Left hindlimb (tissue), 1 donor: ENCODE measurements at regions not wholly inside any gene's neighbourhood (a gene's known extent, or its start where the extent isn't known, plus 50 kb on each side); places are given as distances from the start of the nearest gene placed in this dataset.

Source experiments
- DNase-seq: peaks from one replicate; pipeline ENCODE4 v3.0.0-alpha.2; 2018

DNA sequence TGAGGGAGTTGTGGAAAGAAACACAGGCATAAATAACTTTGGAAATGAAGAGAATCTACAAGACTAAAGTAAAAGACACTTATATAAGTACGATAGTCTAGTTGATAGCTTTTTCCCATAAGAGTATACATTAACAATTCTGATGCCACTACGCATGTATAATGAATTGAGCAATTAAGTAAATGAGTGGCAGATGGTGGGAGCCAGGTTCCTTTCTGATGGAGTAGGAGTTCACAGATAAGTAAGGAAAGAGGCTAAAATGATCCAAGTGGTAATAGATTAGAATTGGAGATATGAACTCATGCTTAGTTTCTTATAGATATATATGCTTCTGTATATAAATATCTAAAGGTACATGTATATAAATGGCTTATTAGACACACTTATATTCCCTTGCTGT, 368.3 kb downstream of the FAM181B start:
- DNase-seq: no peak

DNA sequence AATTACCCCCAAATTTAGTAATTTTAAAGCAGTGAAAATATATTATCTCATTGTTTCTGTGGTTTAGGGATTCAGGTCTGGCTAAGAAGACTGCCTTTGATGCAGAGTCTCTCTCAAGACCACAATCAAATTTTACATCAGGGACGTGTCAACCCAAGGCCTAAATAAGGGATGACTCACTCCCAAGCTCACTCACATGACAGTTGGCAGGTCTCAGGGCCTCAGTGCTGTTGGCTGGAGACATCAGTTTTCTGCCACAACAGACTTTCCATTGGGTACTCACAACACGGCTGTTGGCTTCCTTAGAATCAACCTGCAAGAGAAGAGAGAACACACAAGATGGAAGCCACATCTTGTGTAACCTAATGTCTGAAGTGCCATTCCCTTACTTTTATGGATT, 377.3 kb downstream of the FAM181B start:
- no peak for DNase-seq

DNA sequence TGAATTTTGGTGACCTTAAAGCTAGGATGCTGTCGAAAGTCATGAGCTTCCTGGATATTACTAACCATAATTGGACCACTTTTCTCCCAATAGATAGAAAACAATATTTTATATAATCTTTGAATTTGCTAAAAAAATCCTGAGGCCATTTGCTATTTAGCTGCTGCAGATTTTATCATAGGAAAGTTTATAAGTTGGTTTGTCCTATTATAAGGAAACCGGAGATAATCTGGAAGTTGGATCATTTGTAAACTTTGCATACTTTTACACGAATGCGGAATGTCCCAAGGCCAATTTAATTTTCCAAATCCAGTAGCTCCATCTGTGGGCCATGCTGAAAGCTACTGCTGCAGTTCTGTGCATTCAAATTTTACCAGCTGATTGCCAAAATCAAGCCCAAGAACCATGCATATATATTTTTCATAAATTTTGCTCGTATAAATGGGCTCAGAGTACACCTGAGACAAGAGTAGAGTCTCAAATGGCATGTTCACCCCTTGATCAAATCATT, 378.3 kb downstream of the FAM181B start:
- no peak for DNase-seq

DNA sequence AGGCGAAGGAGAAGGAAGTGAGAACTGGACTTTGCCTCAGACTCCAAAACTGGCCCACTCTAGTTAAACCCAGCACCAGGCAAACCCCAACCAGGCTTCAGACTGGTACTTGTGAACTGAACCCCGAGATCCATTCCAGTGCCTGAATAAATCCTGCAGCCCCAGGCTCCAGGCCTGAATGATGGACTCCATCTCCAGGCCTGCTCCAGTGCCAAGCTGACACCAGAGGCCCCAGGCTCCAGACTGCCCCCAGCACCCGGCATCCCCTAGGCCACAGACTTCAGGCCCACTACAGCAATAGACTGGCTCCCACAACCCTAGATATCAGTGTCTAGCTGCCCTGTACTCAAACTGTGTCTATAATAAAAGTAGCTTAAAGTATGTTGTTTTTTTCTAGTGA, 406.8 kb downstream of the FAM181B start:
- no peak for DNase-seq

DNA sequence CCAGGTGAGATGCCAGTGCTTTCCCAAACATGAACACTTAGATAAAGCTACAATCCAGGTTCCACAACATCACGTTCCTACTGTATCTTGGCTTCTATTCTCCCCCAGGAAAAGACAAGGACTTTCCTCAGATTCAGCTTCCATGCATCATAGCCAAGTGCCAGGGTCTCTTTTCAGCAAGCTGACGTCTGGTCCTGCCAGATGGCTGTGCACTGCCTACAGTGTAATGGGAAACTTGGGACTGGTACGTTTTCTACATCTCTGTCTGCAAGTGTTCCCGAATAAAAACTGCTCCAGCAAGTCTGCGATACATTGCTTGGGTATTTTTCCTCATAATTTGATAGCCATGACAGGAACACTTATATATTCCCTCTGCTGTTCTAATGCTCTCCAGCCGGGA, 412.5 kb downstream of the FAM181B start:
- no peak for DNase-seq

DNA sequence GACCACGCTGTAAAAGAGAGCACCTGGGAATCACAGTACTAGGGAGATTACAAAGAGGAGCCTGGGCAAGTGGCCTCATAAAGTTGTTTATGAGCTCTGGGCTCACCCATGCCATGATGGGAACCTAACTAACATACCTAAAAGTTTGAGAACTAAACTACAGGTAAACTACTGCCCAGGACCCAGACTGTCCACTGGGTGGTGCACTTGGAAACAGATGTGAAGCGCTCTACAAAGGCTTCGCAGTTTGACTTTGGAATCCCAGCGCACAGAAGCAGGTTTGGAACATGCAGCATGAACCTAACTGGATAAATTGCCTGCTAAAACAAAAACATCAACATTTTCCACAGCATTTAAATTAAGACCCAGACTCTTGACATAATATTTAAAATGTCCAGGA, 418.6 kb downstream of the FAM181B start:
- DNase-seq: no peak

DNA sequence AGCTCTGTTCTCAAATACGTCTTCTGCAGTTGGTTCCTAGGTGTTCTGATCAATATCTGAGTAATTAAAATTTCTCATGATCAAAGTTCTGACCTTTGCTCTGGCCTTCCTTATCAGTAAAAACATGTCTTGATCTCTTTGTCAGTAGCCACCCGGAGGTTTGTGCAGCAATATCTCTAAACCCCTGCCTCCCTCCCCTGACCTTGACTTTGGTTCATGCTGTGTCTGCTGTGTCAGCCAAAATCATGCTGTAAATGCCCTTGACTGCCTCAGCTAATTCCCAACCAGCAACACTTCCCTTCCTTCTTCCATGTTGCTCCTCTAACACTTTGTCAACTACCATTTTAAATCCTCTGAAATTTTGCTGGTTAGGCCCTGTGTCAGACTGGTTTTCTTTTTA, 424.7 kb downstream of the FAM181B start:
- DNase-seq: no peak

DNA sequence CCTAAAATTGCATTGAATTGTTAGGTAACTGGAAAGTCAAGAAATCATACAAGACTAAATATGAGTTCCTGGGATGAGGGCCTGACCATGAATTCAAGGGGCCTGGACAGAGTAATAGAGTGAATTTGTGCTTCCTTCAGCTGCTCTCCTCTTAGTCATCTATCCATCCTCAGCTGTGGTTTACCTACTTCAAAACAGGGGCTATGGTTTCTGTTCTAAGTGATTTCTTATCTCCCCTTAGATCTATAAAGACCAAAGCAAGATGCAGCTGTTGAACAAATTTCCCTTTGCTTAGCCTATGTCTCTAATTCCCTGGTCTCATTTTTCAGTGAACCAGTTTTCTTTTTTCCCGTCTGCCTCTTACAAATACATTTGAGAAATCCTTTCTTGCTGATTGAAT, 428.5 kb downstream of the FAM181B start:
- DNase-seq: no peak

DNA sequence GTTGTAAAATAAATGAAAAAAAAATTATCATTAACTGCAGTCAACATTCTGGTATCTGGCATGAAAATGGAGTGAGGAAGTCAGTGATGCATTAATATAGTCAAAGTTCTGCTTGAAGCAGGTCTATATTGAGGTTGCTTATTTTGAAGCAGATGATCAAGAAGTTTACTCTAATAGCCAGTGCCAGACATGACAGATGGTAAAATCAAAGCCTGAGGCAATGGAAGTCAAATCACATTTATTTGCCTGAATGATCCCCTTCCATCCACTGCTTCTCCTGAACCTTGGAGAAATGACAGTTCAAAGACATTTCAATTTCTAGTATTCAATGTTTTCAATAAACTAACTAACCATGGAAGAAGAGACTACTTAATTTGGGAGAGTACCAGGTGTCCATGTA, 430.0 kb downstream of the FAM181B start:
- no peak for DNase-seq

DNA sequence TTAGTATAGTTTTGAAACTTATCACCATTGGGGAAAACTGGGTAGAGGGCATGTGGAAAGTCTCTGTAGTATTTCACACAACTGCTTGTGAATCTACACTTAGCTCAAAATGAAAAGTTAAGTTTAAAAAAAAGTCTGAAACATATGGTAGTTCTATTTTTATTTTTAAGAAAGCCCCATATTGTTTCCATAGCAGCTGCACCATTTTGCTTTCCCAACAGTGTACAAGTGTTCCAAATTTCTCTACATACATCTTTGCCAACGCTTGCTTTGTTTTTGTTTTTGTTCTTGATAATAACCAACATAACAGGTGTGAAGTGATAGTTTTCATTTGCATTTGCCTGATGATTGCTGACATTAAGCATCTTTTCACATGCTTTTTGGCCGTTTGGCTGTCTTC, 445.2 kb downstream of the FAM181B start:
- no peak for DNase-seq

DNA sequence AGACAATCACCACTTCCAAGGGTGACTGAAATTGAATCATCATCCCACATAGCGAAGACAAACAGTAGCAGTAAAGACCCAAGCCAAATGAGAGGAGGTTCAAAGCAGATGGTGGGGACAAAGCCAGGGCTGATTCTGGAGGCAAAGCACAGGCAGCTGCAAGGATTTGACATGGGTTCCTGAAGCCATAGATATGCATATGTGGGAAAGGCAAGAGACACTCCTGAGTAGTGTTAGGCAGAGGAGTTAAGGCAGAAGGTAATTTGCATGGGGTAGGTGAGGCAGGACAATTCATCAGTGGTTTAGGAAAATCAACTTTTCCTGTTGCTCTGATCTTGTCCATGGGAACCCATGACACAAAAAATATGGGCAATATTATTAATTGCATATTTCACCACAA, 462.8 kb downstream of the FAM181B start:
- no peak for DNase-seq

DNA sequence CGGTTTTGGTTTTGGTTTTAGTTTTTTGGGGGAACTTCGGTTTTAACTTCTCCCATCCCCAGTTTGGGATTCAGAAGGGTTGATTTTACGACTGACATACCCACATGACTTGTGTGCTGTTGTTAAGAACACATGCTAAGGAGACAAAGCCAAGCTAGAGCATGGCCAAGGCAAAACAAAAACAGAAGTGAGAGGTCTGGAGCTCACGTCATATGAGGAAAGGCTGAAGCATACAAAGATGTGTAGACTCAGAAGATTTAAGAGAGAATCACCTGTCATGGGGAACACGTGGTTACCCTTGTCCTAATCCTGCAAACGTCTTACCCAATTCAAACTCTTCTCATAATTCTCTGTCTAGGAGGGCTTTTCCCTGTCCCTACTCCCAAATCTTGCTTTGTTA, 465.0 kb downstream of the FAM181B start:
- no peak for DNase-seq

DNA sequence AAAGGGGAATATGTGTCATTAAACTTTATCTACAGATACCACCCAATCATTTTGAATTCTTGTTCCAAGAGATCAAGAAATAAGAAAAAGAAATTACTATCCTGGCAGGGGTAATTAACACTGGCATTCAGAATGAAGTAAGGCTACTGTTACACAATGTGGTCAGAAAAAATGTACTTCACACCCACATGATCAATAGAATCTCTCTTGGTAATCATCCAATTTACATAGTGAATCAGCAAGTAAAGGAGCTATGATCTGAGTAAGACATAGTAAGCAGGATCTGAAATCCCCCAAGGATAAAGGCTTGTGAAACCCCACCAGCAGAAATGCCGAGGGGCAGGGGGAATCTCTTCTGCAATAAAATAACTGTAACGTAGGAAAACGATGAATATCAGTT, 466.5 kb downstream of the FAM181B start:
- no peak for DNase-seq

DNA sequence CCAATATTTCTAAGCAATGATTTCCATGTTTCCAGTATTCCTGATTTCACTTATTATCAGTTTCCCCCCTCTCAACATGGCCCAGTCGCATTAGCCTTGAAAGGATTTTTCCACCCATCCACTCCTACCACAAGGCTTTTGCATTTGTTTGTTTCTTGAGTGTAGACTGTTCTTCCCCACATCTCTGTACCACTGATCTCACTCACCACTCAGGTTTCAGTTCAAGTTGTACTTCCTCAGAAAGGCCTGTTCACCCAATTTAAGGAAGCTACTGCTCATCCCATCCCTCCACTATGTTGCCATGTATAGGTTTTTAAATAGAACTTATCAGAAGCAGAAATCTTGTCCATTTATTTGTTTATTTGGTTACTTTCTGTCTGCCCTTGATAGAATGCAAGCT, 472.3 kb downstream of the FAM181B start:
- DNase-seq: no peak

DNA sequence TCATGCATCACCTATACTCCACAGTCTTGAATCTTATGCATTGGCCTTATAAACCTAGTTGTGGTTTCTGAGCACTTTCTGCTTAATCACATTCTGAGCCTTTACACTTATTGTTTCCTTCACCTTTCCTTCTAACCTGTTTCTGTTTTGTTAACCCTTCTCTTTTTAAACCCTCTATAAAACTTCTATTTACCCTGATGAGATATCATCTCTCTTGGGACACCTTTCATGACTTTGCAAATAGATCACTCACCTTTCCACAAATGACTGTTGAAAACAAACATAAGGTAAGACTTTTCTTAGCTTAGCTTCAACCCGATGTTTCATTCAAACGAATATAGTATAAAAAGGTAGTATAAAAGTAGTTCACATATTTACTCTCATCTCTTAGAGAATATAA, 483.6 kb downstream of the FAM181B start:
- DNase-seq: no peak

DNA sequence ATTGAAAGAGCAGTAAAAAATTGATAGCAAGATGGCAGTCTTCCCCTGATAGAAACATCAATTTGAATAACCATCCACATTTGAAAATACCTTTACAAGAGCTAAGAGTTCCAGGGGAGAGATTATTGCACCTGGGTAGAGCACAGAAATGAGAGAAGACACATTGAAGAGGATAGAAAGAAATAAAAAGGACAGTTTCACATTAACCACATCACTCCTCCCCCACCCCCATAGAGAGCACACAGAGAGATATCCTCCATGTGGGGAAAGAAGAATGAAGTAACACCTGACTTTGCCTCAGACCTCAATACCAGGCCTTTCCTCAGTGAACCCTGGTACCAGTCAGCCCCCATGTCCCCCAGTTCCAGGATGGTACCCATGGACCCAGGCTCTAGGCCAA, 486.7 kb downstream of the FAM181B start:
- DNase-seq: no peak

DNA sequence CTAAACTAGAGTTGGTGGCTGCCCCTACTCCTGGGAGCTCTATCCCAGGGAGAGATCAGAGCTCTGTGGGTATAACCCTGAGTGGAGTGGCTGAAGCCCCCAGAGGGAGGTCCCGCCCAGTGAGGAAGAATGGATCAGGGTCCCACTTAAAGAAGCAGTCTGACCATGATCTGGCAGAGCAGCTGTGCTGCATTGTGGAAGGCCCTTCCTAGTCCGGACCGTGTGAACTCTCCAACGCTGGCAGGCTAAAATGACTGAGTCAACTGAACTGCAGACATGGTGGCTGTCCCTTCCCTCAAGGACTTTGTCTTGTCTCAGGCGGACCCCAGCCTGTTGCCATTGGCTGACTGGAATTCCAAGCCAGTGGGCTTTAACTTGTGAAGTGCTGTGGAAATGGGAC, 494.2 kb downstream of the FAM181B start:
- no peak for DNase-seq

DNA sequence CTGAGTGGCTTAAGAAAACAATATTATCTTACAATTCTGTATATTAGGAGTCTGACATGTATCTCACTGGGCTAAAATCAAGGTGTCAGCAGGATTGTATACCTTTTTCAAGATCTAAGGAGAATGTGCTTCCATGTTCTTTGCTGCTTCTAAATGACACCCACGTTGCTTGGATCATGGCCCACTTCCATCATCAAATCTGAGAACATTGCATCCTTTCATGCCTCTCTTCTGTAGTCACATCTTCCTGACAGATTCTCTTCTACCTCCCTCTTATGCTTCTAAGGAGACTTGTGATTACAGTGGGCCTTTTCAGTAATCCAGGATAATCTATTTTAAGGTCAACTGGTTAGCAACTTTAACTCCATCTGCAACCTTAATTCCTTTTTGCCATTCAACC, 499.4 kb downstream of the FAM181B start:
- DNase-seq: no peak

DNA sequence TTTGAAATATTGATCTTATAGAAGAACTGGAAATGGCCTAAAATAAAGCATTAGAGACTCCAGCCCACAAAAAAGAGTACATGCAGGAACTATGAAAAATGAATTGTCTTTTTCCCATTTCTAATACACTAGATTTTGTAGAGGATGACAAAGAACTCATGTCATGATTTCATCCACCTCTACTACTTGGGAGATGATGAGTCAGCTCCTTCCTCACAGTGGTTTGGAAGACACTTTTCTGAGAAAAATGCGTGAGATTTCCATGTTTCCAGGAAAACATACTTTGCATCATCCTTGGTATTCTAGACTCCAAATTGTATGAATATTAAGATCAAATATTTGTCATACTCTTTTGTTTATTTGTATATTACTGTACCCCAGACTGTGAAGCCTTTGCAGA, 500.5 kb downstream of the FAM181B start:
- DNase-seq: no peak

DNA sequence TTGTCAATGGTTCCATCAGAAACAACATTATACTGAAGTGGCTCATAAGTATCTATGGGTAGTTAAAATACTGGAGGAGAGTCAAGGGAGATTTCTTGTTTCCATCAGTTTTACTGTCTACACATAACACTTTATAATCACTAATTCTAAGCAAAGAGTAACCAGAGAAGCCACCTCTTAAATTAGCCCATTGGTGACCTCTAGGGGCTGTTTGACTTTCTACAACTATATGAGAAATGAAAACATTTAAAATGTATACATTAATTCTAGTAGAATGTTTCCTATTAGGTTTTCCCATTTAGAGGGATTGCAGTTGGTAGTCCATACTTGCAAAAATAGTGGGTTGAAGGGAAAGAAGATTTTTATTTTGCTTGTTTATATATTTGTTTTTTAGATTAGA, 504.3 kb downstream of the FAM181B start:
- no peak for DNase-seq

DNA sequence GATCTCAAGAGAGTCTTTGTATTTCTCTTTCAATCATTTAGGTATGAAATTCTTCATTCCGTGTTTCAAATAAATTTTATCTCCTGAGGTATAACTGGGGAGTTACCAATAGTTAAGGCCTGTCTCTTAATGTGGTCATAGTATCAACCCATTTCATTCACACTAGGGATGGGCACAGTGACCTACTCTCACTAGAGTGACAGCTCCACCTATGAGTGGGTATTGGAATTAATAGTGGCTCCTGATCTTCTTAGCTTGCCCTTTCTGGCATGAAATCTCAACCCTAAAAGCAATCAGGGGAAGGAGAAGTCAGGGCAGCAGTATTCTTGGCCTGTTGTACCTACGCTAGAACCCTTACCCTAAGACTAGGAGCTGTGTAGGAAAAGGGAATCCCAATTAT, 507.7 kb downstream of the FAM181B start:
- DNase-seq: no peak

DNA sequence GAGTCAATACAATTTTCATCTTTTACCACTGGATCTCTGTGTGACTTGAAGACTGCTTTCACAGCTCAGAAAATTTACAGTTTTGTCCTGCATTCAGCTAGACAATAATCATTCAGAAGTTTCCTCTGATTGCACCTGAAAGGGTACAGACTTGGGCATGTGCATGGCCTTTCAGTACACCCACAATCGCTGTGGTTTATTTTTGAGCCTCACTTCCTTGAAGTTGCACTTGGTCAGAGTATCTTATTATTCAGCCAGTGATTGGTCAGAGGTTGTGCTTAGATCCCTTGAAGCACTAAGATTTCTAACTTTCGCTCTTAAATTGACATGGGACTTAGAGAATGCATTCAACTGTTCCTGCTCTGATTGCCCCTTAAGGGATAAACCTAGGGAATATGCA, 508.2 kb downstream of the FAM181B start:
- DNase-seq: no peak

DNA sequence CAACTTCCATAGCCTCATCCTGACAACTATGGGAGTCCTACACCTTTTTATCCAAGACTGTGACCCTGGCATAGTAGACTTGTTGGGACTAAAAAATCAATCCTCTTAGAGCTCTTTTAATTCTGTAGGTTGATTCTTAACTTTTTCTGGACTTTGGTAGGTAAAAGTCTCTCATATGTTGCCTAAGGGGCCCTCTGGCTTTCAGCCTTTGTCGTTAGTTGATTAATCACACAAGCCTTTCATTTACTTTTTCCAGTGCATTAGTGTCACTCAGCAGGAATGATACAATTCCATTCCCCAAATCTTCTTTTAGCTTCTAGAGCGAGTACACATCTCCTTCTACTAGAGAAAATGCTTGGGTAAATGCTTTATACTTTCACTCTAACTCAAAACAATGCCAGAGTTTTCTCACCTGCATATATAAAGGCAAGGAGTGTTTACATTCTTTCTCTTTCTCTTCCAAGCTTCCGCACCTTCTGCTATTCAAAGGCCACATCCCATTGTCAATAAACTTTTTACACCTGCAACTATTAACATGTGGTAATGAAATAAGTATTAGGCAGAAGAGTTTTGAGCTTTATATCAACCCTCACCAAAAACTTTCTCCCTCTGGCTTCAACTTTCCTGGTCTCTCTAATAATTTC, 516.6 kb downstream of the FAM181B start:
- DNase-seq: no peak

DNA sequence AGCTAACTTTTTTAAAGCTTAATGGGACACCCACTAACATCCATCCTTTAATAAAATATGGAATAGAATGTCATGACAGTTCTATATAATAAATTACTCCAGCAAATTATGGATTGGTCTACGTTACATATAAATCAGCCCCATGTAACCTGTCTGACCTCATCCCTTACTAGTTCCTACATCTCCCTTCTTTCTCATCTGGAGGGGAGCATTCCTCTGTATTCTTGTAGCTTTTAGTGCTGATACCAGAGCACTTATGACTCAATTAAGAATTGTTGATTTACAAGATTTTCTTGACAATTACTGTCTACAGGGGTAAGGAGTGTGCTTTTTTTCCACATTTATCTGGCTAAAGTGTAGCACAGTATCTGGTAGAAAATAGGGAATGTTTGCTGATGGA, 523.7 kb downstream of the FAM181B start:
- DNase-seq: no peak

DNA sequence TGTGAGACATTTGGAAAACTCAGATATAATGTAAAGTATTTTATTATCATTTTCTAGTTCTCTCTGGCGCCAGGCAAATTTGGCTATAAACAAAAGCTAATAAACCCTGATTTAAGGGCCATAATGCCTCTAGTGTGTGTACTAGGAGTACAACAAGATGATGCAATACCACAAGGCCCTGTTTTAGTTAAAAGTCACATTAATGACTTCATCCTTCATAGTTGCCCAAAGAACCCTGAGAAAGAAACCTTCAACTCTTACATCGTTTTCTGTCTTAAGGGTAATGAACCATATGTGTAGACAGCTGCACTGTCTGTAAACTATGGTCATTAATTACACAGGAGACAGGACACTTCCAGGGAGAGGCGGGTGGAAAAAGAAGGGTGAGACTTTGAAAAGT, 538.4 kb downstream of the FAM181B start:
- no peak for DNase-seq

DNA sequence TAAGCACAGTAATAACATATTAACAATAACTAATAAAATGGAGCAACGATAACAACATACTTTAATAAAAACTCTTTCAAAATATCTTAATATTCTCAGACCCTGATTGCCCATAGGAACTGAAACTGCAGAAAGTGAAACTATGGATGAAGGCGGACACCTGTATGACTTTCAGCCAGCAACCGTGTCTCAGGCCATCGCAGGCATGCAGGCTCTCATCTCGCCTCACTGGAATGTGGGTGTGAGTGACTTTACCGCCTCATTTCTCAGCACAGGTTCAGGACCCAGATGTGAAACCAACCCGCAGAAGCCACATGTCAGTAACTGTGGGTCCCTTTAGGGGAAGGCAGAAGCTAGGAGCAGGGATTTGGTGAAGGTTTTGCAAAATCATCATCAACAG, 539.1 kb downstream of the FAM181B start:
- DNase-seq: no peak
